ENCODE measurements at regions not wholly inside any gene's neighbourhood (a gene's known extent, or its start where the extent isn't known, plus 50 kb on each side); places are given as distances from the start of the nearest gene placed in this dataset.

GRCh38 chr22:48536541-48537342 is 1290.9 kb downstream of the BRD1 start:
- TF ChIP-seq, protein P1, sequence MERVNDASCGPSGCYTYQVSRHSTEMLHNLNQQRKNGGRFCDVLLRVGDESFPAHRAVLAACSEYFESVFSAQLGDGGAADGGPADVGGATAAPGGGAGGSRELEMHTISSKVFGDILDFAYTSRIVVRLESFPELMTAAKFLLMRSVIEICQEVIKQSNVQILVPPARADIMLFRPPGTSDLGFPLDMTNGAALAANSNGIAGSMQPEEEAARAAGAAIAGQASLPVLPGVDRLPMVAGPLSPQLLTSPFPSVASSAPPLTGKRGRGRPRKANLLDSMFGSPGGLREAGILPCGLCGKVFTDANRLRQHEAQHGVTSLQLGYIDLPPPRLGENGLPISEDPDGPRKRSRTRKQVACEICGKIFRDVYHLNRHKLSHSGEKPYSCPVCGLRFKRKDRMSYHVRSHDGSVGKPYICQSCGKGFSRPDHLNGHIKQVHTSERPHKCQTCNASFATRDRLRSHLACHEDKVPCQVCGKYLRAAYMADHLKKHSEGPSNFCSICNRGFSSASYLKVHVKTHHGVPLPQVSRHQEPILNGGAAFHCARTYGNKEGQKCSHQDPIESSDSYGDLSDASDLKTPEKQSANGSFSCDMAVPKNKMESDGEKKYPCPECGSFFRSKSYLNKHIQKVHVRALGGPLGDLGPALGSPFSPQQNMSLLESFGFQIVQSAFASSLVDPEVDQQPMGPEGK (CRISPR knock-in tag; IDR thresholded peaks at IDR 0.05; ENCODE audit: borderline replicate concordance), result no peak
- no peak for TF ChIP-seq ISL1 (CRISPR knock-in tag; IDR thresholded peaks at IDR 0.05)
- TF ChIP-seq PPARA (CRISPR knock-in tag; IDR thresholded peaks at IDR 0.05; ENCODE audit: borderline replicate concordance), result no peak
- TF ChIP-seq CSRNP3 (CRISPR knock-in tag; IDR thresholded peaks at IDR 0.05), result no peak
- TF ChIP-seq ZNF8 (CRISPR knock-in tag; IDR thresholded peaks at IDR 0.05), result no peak
- no peak for TF ChIP-seq BACH2 (CRISPR knock-in tag; IDR thresholded peaks at IDR 0.05; ENCODE audit: borderline replicate concordance)
- ATAC-seq, result no peak

GRCh38 chr22:48535868-48536540 is 1291.7 kb downstream of the BRD1 start:
- ATAC-seq, result no peak
- TF ChIP-seq ZNF8 (CRISPR knock-in tag; IDR thresholded peaks at IDR 0.05) (no peak), CSRNP3 (CRISPR knock-in tag; IDR thresholded peaks at IDR 0.05) (no peak), BACH2 (CRISPR knock-in tag; IDR thresholded peaks at IDR 0.05; ENCODE audit: borderline replicate concordance) (no peak), ZNF565 (CRISPR knock-in tag; conservative IDR thresholded peaks at IDR 0.05; ENCODE audit: low read depth) (no peak), ZC3H10 (CRISPR knock-in tag; IDR thresholded peaks at IDR 0.05) (no peak), ZFP30 (CRISPR knock-in tag; IDR thresholded peaks at IDR 0.05) (no peak)
- TF ChIP-seq, protein P2, sequence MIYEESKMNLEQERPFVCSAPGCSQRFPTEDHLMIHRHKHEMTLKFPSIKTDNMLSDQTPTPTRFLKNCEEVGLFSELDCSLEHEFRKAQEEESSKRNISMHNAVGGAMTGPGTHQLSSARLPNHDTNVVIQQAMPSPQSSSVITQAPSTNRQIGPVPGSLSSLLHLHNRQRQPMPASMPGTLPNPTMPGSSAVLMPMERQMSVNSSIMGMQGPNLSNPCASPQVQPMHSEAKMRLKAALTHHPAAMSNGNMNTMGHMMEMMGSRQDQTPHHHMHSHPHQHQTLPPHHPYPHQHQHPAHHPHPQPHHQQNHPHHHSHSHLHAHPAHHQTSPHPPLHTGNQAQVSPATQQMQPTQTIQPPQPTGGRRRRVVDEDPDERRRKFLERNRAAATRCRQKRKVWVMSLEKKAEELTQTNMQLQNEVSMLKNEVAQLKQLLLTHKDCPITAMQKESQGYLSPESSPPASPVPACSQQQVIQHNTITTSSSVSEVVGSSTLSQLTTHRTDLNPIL (CRISPR knock-in tag; IDR thresholded peaks at IDR 0.05; ENCODE audit: low read depth), result no peak

DNA sequence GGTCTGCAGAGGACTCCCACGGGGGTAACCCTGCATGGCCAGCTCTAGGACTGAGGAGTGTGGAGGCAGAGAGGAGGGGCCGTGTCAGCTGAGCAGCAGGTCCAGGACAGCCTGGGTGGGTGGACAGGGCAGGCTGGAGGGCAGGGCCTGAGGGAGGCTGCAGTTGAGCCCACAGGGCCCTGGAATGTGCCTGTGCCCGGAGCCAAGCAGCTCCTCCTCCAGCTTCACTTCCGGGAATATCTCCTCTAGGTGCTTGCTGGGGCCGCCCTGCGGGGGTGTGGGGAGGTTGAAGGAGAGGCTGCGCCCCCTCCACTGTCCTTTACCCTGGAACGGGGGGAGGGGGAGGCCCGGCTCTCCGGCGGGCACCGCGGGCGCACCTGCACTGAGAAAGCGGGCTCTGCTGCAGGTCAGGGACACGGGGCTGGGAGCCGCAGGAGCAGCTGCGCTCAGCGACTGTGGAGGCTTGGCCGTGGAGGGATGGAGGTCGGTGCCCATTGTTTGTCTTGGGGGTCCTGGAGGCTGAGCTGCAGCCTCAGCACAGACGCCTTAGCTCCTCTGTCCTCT is 1293.2 kb downstream of the BRD1 start:
- no peak for ATAC-seq

DNA sequence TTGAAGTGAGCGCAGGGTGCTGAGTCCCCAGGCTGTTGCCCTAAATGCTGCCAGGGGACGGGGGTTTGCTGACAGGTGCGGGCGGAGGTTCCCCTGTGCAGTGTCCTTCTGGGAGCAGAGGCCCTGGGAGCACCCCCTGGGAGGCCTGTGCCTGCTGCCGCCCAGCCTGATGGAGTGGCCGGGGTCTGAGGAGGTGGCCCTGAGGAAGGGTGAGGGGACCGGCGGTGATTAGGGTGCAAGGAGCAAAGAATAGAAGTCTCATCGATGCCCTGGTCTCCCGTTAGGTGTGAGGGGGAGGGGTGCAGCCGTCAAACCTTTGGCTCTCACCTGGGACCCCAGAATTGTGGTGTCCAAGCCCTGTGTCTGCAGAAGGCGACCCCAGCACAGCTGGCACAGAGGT is 1294.7 kb downstream of the BRD1 start:
- no peak for ATAC-seq
- no peak for TF ChIP-seq ZNF565 (CRISPR knock-in tag; conservative IDR thresholded peaks at IDR 0.05; ENCODE audit: low read depth)

More for the DNA sequence above, 1293.2 kb downstream of the BRD1 start:
- TF ChIP-seq ARNTL (CRISPR knock-in tag; IDR thresholded peaks at IDR 0.05; ENCODE audit: borderline replicate concordance, low read depth) (no peak), ZNF8 (CRISPR knock-in tag; IDR thresholded peaks at IDR 0.05) (no peak), TOX (CRISPR knock-in tag; IDR thresholded peaks at IDR 0.05; ENCODE audit: borderline replicate concordance) (no peak), GLIS3 (CRISPR knock-in tag; IDR thresholded peaks at IDR 0.05) (no peak), ZFP3 (CRISPR knock-in tag; IDR thresholded peaks at IDR 0.05) (no peak), TCF4 (CRISPR knock-in tag; IDR thresholded peaks at IDR 0.05; ENCODE audit: borderline replicate concordance) (no peak), SNAI2 (CRISPR knock-in tag; IDR thresholded peaks at IDR 0.05) (no peak), CSDC2 (CRISPR knock-in tag; IDR thresholded peaks at IDR 0.05) (no peak)

GRCh38 chr22:48531761-48532435 is 1295.8 kb downstream of the BRD1 start:
- ATAC-seq, result no peak
- TF ChIP-seq BACH2 (CRISPR knock-in tag; IDR thresholded peaks at IDR 0.05; ENCODE audit: borderline replicate concordance), result no peak
- TF ChIP-seq ZFP3 (CRISPR knock-in tag; IDR thresholded peaks at IDR 0.05), result no peak
- no peak for TF ChIP-seq SNAI2 (CRISPR knock-in tag; IDR thresholded peaks at IDR 0.05)
- TF ChIP-seq ISL1 (CRISPR knock-in tag; IDR thresholded peaks at IDR 0.05), result no peak
- no peak for TF ChIP-seq PPARA (CRISPR knock-in tag; IDR thresholded peaks at IDR 0.05; ENCODE audit: borderline replicate concordance)
- no peak for TF ChIP-seq ZNF8 (CRISPR knock-in tag; IDR thresholded peaks at IDR 0.05)
- no peak for TF ChIP-seq ZNF70 (CRISPR knock-in tag; IDR thresholded peaks at IDR 0.05)
- TF ChIP-seq, protein P3, sequence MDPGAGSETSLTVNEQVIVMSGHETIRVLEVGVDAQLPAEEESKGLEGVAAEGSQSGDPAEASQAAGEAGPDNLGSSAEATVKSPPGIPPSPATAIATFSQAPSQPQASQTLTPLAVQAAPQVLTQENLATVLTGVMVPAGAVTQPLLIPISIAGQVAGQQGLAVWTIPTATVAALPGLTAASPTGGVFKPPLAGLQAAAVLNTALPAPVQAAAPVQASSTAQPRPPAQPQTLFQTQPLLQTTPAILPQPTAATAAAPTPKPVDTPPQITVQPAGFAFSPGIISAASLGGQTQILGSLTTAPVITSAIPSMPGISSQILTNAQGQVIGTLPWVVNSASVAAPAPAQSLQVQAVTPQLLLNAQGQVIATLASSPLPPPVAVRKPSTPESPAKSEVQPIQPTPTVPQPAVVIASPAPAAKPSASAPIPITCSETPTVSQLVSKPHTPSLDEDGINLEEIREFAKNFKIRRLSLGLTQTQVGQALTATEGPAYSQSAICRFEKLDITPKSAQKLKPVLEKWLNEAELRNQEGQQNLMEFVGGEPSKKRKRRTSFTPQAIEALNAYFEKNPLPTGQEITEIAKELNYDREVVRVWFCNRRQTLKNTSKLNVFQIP (CRISPR knock-in tag; IDR thresholded peaks at IDR 0.05; ENCODE audit: borderline replicate concordance, low read depth), result no peak
- TF ChIP-seq ESRRG (CRISPR knock-in tag; IDR thresholded peaks at IDR 0.05), result no peak
- no peak for TF ChIP-seq GLIS3 (CRISPR knock-in tag; IDR thresholded peaks at IDR 0.05)
- TF ChIP-seq TOX (CRISPR knock-in tag; IDR thresholded peaks at IDR 0.05; ENCODE audit: borderline replicate concordance), result no peak
- TF ChIP-seq TCF4 (CRISPR knock-in tag; IDR thresholded peaks at IDR 0.05; ENCODE audit: borderline replicate concordance), result no peak
- no peak for TF ChIP-seq CSRNP3 (CRISPR knock-in tag; IDR thresholded peaks at IDR 0.05)

Measured in SK-N-SH treated with all-trans-retinoic acid at 6 μM for 48 hours (cell line).